HFFc6 (cell line): ENCODE measurements at regions not wholly inside any gene's neighbourhood (a gene's known extent, or its start where the extent isn't known, plus 50 kb on each side); places are given as distances from the start of the nearest gene placed in this dataset.

Experiments
- DNase-seq: peaks from one replicate; pipeline ENCODE4 v3.0.0-alpha.2; 2018
- H3K27ac Mint-ChIP-seq: 2 replicates; pipeline ENCODE4 v1.8.0; 2020; ENCODE audit warnings: mild to moderate bottlenecking, mixed read lengths
- H3K27me3 Mint-ChIP-seq: 2 replicates; pipeline ENCODE4 v1.8.0; 2021; ENCODE audit warnings: mild to moderate bottlenecking, moderate library complexity, mixed read lengths; ENCODE audit not compliant: insufficient read depth
- H3K36me3 Mint-ChIP-seq: 2 replicates; pipeline ENCODE4 v1.8.0; 2021; ENCODE audit warnings: low read depth, mixed read lengths
- H3K4me1 Mint-ChIP-seq: 2 replicates; pipeline ENCODE4 v1.8.0; 2020; ENCODE audit warnings: low read depth, mixed read lengths
- H3K4me3 Mint-ChIP-seq: 2 replicates; pipeline ENCODE4 v1.8.0; 2020; ENCODE audit warnings: mild to moderate bottlenecking, moderate library complexity, mixed read lengths
- H3K9me3 Mint-ChIP-seq: 2 replicates; pipeline ENCODE4 v1.8.0; 2020; ENCODE audit warnings: mild to moderate bottlenecking, mixed read lengths
- TF ChIP-seq, protein P1 (sequence below): fragments of 200-600 bp; sonication (generic); IDR thresholded peaks from 2 replicates; pipeline ENCODE4 v1.5.0; 2021; ENCODE audit warnings: antibody characterized with exemption, mild to moderate bottlenecking

GRCh38 chr20:57895161-57895855, 185.5 kb upstream of the PMEPA1 start:
- TF ChIP-seq, protein P1, sequence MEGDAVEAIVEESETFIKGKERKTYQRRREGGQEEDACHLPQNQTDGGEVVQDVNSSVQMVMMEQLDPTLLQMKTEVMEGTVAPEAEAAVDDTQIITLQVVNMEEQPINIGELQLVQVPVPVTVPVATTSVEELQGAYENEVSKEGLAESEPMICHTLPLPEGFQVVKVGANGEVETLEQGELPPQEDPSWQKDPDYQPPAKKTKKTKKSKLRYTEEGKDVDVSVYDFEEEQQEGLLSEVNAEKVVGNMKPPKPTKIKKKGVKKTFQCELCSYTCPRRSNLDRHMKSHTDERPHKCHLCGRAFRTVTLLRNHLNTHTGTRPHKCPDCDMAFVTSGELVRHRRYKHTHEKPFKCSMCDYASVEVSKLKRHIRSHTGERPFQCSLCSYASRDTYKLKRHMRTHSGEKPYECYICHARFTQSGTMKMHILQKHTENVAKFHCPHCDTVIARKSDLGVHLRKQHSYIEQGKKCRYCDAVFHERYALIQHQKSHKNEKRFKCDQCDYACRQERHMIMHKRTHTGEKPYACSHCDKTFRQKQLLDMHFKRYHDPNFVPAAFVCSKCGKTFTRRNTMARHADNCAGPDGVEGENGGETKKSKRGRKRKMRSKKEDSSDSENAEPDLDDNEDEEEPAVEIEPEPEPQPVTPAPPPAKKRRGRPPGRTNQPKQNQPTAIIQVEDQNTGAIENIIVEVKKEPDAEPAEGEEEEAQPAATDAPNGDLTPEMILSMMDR: no peak
- Mint-ChIP-seq H3K4me3 (no peak overlapping the region), H3K36me3 (no peaks in the 10 kb centered on the region), H3K9me3 (no peaks in the 10 kb centered on the region), H3K4me1 (peaks cover 13% of the 10 kb centered on the region), H3K27me3 (peaks cover 60% of the 10 kb centered on the region), H3K27ac (no peak overlapping the region)
- no peak for DNase-seq

DNA sequence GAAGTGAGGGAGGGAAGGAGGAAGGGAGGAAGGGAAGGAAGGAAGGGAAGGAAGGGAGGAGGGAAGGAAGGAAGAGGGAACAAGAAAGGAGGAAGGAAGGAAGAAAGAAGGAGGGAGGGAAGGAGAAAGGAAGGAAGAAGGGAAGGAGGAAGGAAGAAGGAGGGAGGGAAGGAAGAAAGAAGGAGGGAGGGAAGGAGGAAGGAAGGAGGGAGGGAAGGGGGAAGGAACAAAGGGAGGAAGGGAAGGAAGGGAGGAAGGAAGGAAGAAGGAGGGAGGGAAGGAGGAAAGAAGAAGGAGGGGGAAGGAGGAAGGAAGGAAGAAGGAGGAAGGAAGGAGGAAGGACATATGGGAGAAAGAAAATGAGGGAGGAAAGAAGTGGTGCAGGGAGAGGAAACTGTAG, 184.7 kb upstream of the PMEPA1 start:
- Mint-ChIP-seq H3K36me3 (no peaks in the 10 kb centered on the region), H3K9me3 (no peaks in the 10 kb centered on the region), H3K4me3 (no peak overlapping the region), H3K27me3 (peaks cover 58% of the 10 kb centered on the region), H3K4me1 (peaks cover 5% of the 10 kb centered on the region), H3K27ac (no peak overlapping the region)
- TF ChIP-seq, protein P1: no peak
- DNase-seq: no peak

DNA sequence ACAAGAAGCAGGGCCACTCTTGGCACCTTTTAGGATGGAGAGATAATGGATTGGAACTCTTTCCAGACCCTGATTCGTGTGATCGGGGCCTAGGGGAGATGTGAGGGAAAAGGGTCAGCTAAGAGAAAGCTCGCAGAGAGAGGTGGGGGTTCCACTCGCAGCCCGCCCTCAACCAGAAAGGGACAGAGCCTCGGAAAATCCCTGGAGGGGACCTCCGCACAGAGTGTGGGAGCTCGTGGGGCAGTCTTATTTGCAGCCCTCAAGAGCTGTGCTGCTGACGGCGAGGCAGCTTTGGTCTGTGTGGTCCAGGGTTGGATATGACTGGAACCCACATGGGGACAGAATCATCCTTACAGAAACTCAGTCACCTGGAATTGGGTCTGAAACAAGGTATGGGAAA, 184.3 kb upstream of the PMEPA1 start:
- H3K4me1 Mint-ChIP-seq: peaks cover under 1% of the 10 kb centered on the region; the same call in 1 of the 2 replicates
- TF ChIP-seq, protein P1: no peak

DNA sequence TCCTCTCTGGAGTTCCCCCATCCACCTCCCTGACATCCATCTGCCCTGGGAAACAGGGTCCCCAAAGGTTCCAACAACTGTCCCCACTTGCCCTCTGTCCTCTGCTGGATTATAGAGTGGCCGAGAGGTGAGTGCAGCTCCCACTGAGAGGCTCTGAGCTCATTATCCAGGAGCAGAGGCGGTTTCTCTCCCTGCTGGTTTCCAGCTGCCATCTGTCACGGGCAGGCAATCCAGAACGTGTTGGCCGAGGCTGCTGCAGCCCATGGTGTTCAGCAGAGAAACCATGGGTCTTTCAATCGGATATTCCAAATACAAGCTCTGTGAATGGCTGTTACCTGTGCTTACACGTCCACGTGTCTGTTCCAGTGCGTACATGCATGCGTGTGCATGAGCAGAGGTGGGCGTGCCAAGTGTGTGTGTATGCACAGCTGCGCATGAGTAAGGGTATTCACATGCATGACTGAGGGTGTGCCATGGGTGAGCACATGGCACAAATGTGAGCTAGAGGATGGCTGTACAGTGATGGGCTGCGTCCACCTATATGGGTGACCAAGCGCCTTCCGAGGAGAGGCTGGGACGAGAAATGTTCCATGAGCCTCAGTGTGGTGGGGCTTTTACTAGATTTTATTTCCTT, 183.7 kb upstream of the PMEPA1 start:
- Mint-ChIP-seq H3K9me3 (no peaks in the 10 kb centered on the region), H3K4me1 (no peaks in the 10 kb centered on the region), H3K27ac (no peak overlapping the region), H3K36me3 (no peaks in the 10 kb centered on the region), H3K4me3 (no peak overlapping the region), H3K27me3 (peaks cover 51% of the 10 kb centered on the region)
- DNase-seq: no peak
- TF ChIP-seq, protein P1: no peak

More for the DNA sequence above, 184.3 kb upstream of the PMEPA1 start:
- no peak for DNase-seq
- no peaks in the 10 kb centered on the region for H3K9me3 Mint-ChIP-seq
- no peak overlapping the region for H3K27ac Mint-ChIP-seq
- no peak overlapping the region for H3K4me3 Mint-ChIP-seq
- H3K36me3 Mint-ChIP-seq: no peaks in the 10 kb centered on the region
- peaks cover 55% of the 10 kb centered on the region for H3K27me3 Mint-ChIP-seq

GRCh38 chr20:57892471-57892870, 182.7 kb upstream of the PMEPA1 start:
- TF ChIP-seq, protein P1: no peak
- Mint-ChIP-seq H3K4me1 (no peaks in the 10 kb centered on the region), H3K36me3 (no peaks in the 10 kb centered on the region), H3K27ac (no peak overlapping the region), H3K9me3 (peaks cover 3% of the 10 kb centered on the region), H3K27me3 (peaks cover 59% of the 10 kb centered on the region), H3K4me3 (no peak overlapping the region)
- DNase-seq: no peak
